ENCODE measurements at regions not wholly inside any gene's neighbourhood (a gene's known extent, or its start where the extent isn't known, plus 50 kb on each side); places are given as distances from the start of the nearest gene placed in this dataset.

DNA sequence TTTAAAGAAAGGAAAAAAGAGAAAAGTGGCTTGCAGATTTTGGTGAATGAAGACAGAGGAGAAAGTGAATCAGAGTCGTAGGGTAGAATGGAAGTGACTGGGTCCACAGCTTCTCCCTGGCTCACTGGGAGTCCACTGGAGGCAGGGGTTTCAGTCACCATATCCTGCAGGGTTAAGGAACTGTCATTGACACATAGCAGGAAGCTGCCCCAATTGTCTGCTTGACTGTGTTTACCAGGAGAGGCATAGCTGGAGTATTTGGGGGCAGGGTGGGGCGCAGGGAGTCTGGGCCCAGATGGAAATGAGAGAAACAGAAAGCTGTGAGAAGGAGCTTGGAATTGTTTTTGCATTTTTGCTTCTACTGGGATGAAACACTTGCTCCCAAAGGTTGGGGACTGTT lies 228.8 kb upstream of the CSF3R start (continued):
- TF ChIP-seq, protein P1, sequence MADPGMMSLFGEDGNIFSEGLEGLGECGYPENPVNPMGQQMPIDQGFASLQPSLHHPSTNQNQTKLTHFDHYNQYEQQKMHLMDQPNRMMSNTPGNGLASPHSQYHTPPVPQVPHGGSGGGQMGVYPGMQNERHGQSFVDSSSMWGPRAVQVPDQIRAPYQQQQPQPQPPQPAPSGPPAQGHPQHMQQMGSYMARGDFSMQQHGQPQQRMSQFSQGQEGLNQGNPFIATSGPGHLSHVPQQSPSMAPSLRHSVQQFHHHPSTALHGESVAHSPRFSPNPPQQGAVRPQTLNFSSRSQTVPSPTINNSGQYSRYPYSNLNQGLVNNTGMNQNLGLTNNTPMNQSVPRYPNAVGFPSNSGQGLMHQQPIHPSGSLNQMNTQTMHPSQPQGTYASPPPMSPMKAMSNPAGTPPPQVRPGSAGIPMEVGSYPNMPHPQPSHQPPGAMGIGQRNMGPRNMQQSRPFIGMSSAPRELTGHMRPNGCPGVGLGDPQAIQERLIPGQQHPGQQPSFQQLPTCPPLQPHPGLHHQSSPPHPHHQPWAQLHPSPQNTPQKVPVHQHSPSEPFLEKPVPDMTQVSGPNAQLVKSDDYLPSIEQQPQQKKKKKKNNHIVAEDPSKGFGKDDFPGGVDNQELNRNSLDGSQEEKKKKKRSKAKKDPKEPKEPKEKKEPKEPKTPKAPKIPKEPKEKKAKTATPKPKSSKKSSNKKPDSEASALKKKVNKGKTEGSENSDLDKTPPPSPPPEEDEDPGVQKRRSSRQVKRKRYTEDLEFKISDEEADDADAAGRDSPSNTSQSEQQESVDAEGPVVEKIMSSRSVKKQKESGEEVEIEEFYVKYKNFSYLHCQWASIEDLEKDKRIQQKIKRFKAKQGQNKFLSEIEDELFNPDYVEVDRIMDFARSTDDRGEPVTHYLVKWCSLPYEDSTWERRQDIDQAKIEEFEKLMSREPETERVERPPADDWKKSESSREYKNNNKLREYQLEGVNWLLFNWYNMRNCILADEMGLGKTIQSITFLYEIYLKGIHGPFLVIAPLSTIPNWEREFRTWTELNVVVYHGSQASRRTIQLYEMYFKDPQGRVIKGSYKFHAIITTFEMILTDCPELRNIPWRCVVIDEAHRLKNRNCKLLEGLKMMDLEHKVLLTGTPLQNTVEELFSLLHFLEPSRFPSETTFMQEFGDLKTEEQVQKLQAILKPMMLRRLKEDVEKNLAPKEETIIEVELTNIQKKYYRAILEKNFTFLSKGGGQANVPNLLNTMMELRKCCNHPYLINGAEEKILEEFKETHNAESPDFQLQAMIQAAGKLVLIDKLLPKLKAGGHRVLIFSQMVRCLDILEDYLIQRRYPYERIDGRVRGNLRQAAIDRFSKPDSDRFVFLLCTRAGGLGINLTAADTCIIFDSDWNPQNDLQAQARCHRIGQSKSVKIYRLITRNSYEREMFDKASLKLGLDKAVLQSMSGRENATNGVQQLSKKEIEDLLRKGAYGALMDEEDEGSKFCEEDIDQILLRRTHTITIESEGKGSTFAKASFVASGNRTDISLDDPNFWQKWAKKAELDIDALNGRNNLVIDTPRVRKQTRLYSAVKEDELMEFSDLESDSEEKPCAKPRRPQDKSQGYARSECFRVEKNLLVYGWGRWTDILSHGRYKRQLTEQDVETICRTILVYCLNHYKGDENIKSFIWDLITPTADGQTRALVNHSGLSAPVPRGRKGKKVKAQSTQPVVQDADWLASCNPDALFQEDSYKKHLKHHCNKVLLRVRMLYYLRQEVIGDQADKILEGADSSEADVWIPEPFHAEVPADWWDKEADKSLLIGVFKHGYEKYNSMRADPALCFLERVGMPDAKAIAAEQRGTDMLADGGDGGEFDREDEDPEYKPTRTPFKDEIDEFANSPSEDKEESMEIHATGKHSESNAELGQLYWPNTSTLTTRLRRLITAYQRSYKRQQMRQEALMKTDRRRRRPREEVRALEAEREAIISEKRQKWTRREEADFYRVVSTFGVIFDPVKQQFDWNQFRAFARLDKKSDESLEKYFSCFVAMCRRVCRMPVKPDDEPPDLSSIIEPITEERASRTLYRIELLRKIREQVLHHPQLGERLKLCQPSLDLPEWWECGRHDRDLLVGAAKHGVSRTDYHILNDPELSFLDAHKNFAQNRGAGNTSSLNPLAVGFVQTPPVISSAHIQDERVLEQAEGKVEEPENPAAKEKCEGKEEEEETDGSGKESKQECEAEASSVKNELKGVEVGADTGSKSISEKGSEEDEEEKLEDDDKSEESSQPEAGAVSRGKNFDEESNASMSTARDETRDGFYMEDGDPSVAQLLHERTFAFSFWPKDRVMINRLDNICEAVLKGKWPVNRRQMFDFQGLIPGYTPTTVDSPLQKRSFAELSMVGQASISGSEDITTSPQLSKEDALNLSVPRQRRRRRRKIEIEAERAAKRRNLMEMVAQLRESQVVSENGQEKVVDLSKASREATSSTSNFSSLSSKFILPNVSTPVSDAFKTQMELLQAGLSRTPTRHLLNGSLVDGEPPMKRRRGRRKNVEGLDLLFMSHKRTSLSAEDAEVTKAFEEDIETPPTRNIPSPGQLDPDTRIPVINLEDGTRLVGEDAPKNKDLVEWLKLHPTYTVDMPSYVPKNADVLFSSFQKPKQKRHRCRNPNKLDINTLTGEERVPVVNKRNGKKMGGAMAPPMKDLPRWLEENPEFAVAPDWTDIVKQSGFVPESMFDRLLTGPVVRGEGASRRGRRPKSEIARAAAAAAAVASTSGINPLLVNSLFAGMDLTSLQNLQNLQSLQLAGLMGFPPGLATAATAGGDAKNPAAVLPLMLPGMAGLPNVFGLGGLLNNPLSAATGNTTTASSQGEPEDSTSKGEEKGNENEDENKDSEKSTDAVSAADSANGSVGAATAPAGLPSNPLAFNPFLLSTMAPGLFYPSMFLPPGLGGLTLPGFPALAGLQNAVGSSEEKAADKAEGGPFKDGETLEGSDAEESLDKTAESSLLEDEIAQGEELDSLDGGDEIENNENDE (IDR thresholded peaks at IDR 0.05; ENCODE audit: insufficient replicate concordance, low read length): no peak
- TF ChIP-seq BCL11A (IDR thresholded peaks at IDR 0.05; ENCODE audit: low read depth in 2 of 2, low read length in 2 of 2): no peak
- TF ChIP-seq EGR1 (IDR thresholded peaks at IDR 0.05; ENCODE audit: borderline replicate concordance, low read depth, low read length): no peak
- no peak for TF ChIP-seq ASH2L (IDR thresholded peaks at IDR 0.05; ENCODE audit: low read length)
- no peak for TF ChIP-seq YY1 (IDR thresholded peaks at IDR 0.05; ENCODE audit: low read depth, low read length)
- TF ChIP-seq RBBP5 (IDR thresholded peaks at IDR 0.05; ENCODE audit: borderline replicate concordance, low read depth, low read length): no peak

All from H1 (cell line).